Astrocyte (in vitro differentiated cells and primary cell): ENCODE measurements at regions not wholly inside any gene's neighbourhood (a gene's known extent, or its start where the extent isn't known, plus 50 kb on each side); places are given as distances from the start of the nearest gene placed in this dataset.

Experiments used
- DNase-seq: peaks from one replicate; pipeline ENCODE4 v3.0.0-alpha.2; 2010; ENCODE audit warnings: low read depth
- FAIRE-seq: peaks from 2 replicates; lab custom pipeline; 2011; peaks lifted over from hg19 to GRCh38; lab: Jason Lieb, UNC
- H2AFZ ChIP-seq: 2 replicates; pipeline ENCODE4 v1.6.0; 2012; ENCODE audit warnings: low read depth, low read length, inconsistent platforms
- H3K27ac ChIP-seq: 2 replicates; pipeline ENCODE4 v1.5.1; 2011; ENCODE audit warnings: low read depth, low read length, inconsistent platforms
- H3K27me3 ChIP-seq: 2 replicates; pipeline ENCODE4 v1.6.0; 2011; ENCODE audit warnings: low read length, inconsistent platforms; ENCODE audit not compliant: insufficient read depth
- H3K36me3 ChIP-seq: 2 replicates; pipeline ENCODE4 v1.5.1; 2011; ENCODE audit warnings: low read length, inconsistent platforms; ENCODE audit not compliant: insufficient read depth
- H3K4me1 ChIP-seq: 2 replicates; pipeline ENCODE4 v1.5.1; 2011; ENCODE audit warnings: low read length, inconsistent platforms; ENCODE audit not compliant: insufficient read depth
- H3K4me2 ChIP-seq: 2 replicates; pipeline ENCODE4 v1.6.0; 2012; ENCODE audit warnings: low read length, inconsistent platforms
- H3K4me3 ChIP-seq: 2 replicates; pipeline ENCODE4 v1.5.1; 2011; ENCODE audit warnings: low read depth, mild to moderate bottlenecking, low read length, inconsistent platforms; ENCODE audit not compliant: insufficient read depth
- H3K79me2 ChIP-seq: 2 replicates; pipeline ENCODE4 v1.6.0; 2012; ENCODE audit warnings: mild to moderate bottlenecking, low read length, inconsistent platforms; ENCODE audit not compliant: insufficient read depth
- H3K9ac ChIP-seq: 2 replicates; pipeline ENCODE4 v1.6.0; 2012; ENCODE audit warnings: mild to moderate bottlenecking, low read length, inconsistent platforms
- H3K9me3 ChIP-seq: 2 replicates; pipeline ENCODE4 v1.5.1; 2012; ENCODE audit warnings: low read depth, mild to moderate bottlenecking, low read length, inconsistent platforms; ENCODE audit not compliant: insufficient read depth
- H4K20me1 ChIP-seq: 2 replicates; pipeline ENCODE4 v1.6.0; 2012; ENCODE audit warnings: low read length, inconsistent platforms; ENCODE audit not compliant: insufficient read depth
- H3K27ac Mint-ChIP-seq: one replicate; pipeline ENCODE4 v1.8.0; 2021; ENCODE audit warnings: mild to moderate bottlenecking, mixed read lengths; ENCODE audit not compliant: unreplicated experiment
- H3K27me3 Mint-ChIP-seq: one replicate; pipeline ENCODE4 v1.8.0; 2021; ENCODE audit warnings: low read depth, mixed read lengths; ENCODE audit not compliant: unreplicated experiment
- H3K36me3 Mint-ChIP-seq: one replicate; pipeline ENCODE4 v1.8.0; 2021; ENCODE audit warnings: low read depth, mixed read lengths; ENCODE audit not compliant: unreplicated experiment
- H3K4me1 Mint-ChIP-seq: one replicate; pipeline ENCODE4 v1.8.0; 2021; ENCODE audit warnings: low read depth, mixed read lengths; ENCODE audit not compliant: unreplicated experiment
- H3K4me3 Mint-ChIP-seq: one replicate; pipeline ENCODE4 v1.8.0; 2021; ENCODE audit warnings: mild to moderate bottlenecking, moderate library complexity, mixed read lengths; ENCODE audit not compliant: unreplicated experiment
- H3K9me3 Mint-ChIP-seq: one replicate; pipeline ENCODE4 v1.8.0; 2021; ENCODE audit warnings: mild to moderate bottlenecking, mixed read lengths; ENCODE audit not compliant: unreplicated experiment
- EZH2 ChIP-seq: IDR thresholded peaks from 2 replicates; pipeline ENCODE4 v1.6.1; 2012; ENCODE audit warnings: mild to moderate bottlenecking, low read length, inconsistent platforms; ENCODE audit not compliant: insufficient read depth
- TF ChIP-seq, protein P1 (sequence below): IDR thresholded peaks from 2 replicates; pipeline ENCODE4 v1.5.1; 2011; ENCODE audit warnings: low read depth, mild to moderate bottlenecking, inconsistent platforms, low read length, moderate library complexity; ENCODE audit not compliant: insufficient read depth

DNA sequence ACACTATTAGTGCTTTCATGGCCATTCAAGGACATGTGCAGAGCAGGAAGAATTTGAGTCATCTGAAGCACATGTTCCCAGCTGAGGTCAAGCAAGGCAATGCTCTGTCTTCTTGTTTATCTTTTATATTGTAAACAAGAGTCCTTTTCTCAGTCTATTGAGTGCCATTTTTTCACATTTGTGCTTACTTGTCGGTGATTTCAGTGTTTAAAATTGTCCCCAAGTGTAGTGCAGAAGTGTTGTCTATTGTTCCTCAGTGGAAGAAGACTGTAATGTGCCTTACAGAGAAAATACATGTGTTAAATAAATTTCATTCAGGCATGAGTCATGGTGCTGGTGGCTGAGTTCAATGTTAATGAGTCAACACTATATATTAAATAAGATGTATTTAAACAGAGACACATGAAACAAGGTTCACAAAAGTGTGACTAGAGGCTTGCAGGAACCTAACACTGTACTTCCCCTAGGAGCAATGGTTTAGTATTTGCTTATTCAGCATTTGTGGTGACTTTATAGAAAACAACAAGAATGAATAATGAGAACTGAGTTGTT, 391.1 kb downstream of the LRIG3 start:
- H3K36me3 ChIP-seq, result no peaks in the 10 kb centered on the region
- peak overlapping the region; percentile 22 for H3K4me3 ChIP-seq
- peak; percentile 23 for FAIRE-seq
- H2AFZ ChIP-seq, result no peak overlapping the region
- no peaks in the 10 kb centered on the region for H3K27me3 Mint-ChIP-seq
- peaks cover 11% of the 10 kb centered on the region for H3K9me3 Mint-ChIP-seq
- peak overlapping the region; percentile 95 for H3K27ac ChIP-seq
- TF ChIP-seq, protein P1, sequence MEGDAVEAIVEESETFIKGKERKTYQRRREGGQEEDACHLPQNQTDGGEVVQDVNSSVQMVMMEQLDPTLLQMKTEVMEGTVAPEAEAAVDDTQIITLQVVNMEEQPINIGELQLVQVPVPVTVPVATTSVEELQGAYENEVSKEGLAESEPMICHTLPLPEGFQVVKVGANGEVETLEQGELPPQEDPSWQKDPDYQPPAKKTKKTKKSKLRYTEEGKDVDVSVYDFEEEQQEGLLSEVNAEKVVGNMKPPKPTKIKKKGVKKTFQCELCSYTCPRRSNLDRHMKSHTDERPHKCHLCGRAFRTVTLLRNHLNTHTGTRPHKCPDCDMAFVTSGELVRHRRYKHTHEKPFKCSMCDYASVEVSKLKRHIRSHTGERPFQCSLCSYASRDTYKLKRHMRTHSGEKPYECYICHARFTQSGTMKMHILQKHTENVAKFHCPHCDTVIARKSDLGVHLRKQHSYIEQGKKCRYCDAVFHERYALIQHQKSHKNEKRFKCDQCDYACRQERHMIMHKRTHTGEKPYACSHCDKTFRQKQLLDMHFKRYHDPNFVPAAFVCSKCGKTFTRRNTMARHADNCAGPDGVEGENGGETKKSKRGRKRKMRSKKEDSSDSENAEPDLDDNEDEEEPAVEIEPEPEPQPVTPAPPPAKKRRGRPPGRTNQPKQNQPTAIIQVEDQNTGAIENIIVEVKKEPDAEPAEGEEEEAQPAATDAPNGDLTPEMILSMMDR, result no peak
- no peak for TF ChIP-seq EZH2
- peak overlapping the region; percentile 82 for H3K9ac ChIP-seq
- H3K4me1 Mint-ChIP-seq, result peaks cover 39% of the 10 kb centered on the region
- H3K4me1 ChIP-seq, result peaks cover 27% of the 10 kb centered on the region
- H3K36me3 Mint-ChIP-seq, result peaks cover 5% of the 10 kb centered on the region
- peak overlapping the region; percentile 93 for H3K27ac Mint-ChIP-seq
- H3K27me3 ChIP-seq, result no peaks in the 10 kb centered on the region
- no peaks in the 10 kb centered on the region for H3K79me2 ChIP-seq
- H3K4me3 Mint-ChIP-seq, result peak overlapping the region; percentile 80
- no peaks in the 10 kb centered on the region for H4K20me1 ChIP-seq
- peak overlapping the region; percentile 80 for H3K4me2 ChIP-seq
- peak; percentile 84 for DNase-seq
- no peaks in the 10 kb centered on the region for H3K9me3 ChIP-seq

DNA sequence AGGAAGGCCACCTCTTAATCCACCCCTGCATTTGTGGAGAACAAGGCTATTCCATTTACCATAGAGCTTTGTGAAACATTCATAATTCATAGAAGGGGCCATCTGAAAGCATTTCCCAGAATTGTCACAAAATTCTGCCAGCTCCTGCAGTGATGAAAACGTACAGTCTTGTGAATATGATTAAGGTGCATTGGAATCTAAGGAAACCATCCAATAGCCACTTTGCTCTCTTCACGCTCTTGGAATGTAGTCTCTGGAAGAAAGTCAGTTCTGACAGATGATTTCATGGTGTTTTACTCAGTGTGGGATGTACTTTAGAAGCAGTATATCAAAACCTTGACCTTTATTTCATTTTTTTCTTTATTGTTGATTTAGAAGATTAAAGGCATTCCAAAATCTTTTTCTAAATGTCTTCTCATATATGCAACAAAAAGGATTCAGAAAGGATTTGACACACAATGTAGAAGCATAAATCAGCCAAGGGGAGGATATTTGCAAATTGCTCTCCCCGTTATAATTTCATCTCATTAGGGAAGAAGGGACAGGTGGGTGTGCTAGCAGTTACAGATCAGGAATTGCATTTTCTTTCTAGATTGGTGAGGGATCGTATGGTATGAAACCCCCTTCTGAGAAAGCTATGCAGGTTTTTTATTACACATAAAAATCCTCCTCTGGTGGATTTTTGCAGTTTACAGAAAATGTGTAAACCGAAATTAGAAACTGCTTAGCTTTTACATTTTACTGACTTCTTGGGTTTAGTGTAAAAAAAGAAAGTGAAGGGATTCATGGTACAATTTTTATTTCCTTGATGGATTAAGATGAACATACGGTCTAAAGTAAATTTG, 390.2 kb downstream of the LRIG3 start:
- Mint-ChIP-seq H3K4me3 (peak overlapping the region; percentile 80), H3K27ac (peak overlapping the region; percentile 93)

More for the DNA sequence above, 390.2 kb downstream of the LRIG3 start:
- Histone ChIP-seq H3K79me2 (no peaks in the 10 kb centered on the region), H3K36me3 (no peaks in the 10 kb centered on the region), H3K9ac (peak overlapping the region; percentile 82), H3K27ac (peak overlapping the region; percentile 95), H3K4me3 (peak overlapping the region; percentile 22), H3K4me2 (peak overlapping the region; percentile 80), H2AFZ (no peak overlapping the region), H3K9me3 (no peaks in the 10 kb centered on the region), H3K4me1 (peaks cover 27% of the 10 kb centered on the region), H4K20me1 (no peaks in the 10 kb centered on the region), H3K27me3 (no peaks in the 10 kb centered on the region)
- FAIRE-seq (peak; percentile 81), DNase-seq (peak; percentile 98)
- H3K27me3 Mint-ChIP-seq, result no peaks in the 10 kb centered on the region
- peaks cover 5% of the 10 kb centered on the region for H3K36me3 Mint-ChIP-seq
- H3K9me3 Mint-ChIP-seq, result peaks cover 11% of the 10 kb centered on the region
- peaks cover 39% of the 10 kb centered on the region for H3K4me1 Mint-ChIP-seq
- TF ChIP-seq EZH2, result no peak
- TF ChIP-seq, protein P1, result no peak
